ENCODE measurements at regions not wholly inside any gene's neighbourhood (a gene's known extent, or its start where the extent isn't known, plus 50 kb on each side); places are given as distances from the start of the nearest gene placed in this dataset.
"Not testable (repeated sequence)": the region's sequence is repeated elsewhere in the genome, so short reads cannot be mapped to it uniquely, and the experiment has no call there.

- not testable (repeated sequence) for TF ChIP-seq POLR2A, CTCF (IDR thresholded peaks at IDR 0.05)
These were observed 798.4 kb downstream of the CENPC start for GRCh38 chr4:66746918-66747317.
